ENCODE measurements at regions not wholly inside any gene's neighbourhood (a gene's known extent, or its start where the extent isn't known, plus 50 kb on each side); places are given as distances from the start of the nearest gene placed in this dataset.

DNA sequence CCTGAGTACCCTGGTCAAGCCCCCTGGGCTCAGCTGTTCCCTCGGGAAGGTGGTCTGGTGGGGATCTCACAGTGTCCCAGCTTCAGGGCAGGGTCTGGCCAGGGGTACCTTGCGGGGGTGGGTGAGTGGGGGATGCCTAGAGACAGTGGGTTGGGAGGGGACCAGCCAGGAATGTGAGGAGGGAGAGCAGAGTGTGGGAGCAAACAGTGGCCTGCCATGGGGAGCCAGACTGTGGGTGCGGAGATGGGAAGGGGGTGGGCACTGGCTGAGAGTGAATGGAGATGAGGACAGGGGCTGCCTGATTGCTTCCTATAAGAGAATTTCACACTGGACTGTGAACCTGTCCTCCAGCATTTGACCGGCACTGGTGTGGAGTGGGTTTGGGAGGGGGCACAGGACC lies 95.1 kb downstream of the VEGFA start:
- H3K27ac ChIP-seq (replicated peaks): no peak overlapping the region
- H3K27me3 ChIP-seq (ENCODE audit: insufficient read depth, poor library complexity, severe bottlenecking): peaks cover 2% of the 10 kb centered on the region
- DNase-seq (ENCODE audit: low read depth in 1 of 2, low spot score in 1 of 2): no peak
- H3K4me3 ChIP-seq (replicated peaks; ENCODE audit: insufficient read depth, low read length): no peak overlapping the region
- TF ChIP-seq, protein P1, sequence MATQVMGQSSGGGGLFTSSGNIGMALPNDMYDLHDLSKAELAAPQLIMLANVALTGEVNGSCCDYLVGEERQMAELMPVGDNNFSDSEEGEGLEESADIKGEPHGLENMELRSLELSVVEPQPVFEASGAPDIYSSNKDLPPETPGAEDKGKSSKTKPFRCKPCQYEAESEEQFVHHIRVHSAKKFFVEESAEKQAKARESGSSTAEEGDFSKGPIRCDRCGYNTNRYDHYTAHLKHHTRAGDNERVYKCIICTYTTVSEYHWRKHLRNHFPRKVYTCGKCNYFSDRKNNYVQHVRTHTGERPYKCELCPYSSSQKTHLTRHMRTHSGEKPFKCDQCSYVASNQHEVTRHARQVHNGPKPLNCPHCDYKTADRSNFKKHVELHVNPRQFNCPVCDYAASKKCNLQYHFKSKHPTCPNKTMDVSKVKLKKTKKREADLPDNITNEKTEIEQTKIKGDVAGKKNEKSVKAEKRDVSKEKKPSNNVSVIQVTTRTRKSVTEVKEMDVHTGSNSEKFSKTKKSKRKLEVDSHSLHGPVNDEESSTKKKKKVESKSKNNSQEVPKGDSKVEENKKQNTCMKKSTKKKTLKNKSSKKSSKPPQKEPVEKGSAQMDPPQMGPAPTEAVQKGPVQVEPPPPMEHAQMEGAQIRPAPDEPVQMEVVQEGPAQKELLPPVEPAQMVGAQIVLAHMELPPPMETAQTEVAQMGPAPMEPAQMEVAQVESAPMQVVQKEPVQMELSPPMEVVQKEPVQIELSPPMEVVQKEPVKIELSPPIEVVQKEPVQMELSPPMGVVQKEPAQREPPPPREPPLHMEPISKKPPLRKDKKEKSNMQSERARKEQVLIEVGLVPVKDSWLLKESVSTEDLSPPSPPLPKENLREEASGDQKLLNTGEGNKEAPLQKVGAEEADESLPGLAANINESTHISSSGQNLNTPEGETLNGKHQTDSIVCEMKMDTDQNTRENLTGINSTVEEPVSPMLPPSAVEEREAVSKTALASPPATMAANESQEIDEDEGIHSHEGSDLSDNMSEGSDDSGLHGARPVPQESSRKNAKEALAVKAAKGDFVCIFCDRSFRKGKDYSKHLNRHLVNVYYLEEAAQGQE (IDR thresholded peaks at IDR 0.05; ENCODE audit: insufficient replicate concordance, low read depth): no peak
- no peak for TF ChIP-seq SPI1 (IDR thresholded peaks at IDR 0.05; ENCODE audit: borderline replicate concordance, low read depth)
- no peak for TF ChIP-seq GABPA (IDR thresholded peaks at IDR 0.05; ENCODE audit: low read depth)
- no peak for TF ChIP-seq POLR2AphosphoS5 (IDR thresholded peaks at IDR 0.05; ENCODE audit: low read depth)
- TF ChIP-seq, protein P2, sequence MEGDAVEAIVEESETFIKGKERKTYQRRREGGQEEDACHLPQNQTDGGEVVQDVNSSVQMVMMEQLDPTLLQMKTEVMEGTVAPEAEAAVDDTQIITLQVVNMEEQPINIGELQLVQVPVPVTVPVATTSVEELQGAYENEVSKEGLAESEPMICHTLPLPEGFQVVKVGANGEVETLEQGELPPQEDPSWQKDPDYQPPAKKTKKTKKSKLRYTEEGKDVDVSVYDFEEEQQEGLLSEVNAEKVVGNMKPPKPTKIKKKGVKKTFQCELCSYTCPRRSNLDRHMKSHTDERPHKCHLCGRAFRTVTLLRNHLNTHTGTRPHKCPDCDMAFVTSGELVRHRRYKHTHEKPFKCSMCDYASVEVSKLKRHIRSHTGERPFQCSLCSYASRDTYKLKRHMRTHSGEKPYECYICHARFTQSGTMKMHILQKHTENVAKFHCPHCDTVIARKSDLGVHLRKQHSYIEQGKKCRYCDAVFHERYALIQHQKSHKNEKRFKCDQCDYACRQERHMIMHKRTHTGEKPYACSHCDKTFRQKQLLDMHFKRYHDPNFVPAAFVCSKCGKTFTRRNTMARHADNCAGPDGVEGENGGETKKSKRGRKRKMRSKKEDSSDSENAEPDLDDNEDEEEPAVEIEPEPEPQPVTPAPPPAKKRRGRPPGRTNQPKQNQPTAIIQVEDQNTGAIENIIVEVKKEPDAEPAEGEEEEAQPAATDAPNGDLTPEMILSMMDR (IDR thresholded peaks at IDR 0.05; ENCODE audit: insufficient read depth, low read length): no peak

DNA sequence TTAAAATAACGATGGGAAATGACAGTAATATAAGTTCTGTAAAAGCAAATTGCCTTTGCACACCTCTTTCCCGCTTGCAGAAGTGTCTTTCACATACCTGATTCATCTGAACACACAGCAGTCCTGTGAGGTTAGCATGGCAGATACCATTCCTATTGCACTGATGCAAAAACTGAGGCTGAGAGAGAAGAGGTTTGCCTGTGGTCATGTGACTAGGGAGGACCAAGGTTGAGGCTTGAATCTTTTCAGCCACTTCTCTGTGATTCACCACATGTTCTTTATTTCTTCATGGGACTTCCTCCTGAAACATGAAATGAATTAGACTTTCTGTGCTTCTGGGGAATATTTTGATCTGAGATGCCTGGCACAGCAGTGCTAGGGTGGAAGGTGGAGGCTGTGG lies 92.9 kb downstream of the VEGFA start:
- peaks cover 2% of the 10 kb centered on the region for H3K27me3 ChIP-seq (ENCODE audit: insufficient read depth, poor library complexity, severe bottlenecking)
- no peak for DNase-seq (ENCODE audit: low read depth in 1 of 2, low spot score in 1 of 2)
- TF ChIP-seq, protein P2 (IDR thresholded peaks at IDR 0.05; ENCODE audit: insufficient read depth, low read length): no peak
- TF ChIP-seq SPI1 (IDR thresholded peaks at IDR 0.05; ENCODE audit: borderline replicate concordance, low read depth): peak; percentile 19; the same call in 1 of the 2 replicates
- H3K4me3 ChIP-seq (replicated peaks; ENCODE audit: insufficient read depth, low read length): no peak overlapping the region
- H3K27ac ChIP-seq (replicated peaks): no peak overlapping the region

DNA sequence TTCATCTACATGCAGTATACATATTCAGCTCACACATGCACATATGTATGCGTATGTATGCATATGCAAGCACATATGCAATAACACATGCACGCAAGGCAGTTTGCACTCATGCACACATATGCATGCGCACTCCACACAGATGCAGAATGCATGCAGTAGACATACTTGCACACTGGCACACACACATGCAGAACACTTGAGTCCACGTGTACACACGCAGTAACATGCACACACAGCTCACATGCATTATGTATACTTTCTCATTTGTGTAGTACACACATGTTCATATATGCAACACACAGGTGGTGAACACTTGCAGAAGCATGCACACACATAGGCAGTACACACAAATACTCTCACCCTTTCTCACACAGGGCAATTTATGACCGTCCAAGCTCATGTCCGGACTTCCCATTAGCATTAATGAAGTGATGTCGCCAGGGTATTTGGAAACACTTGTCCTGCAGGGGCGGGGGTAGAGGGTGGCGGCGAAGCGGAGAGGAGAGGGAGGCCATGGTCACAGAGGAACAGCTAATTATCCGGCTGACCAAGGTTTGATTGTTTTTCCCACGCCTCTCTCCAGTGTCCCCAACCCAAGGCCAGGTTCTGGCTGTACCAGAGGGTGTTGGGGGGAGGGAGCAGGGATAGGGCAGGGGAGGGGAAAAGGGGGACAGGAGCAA lies 91.3 kb downstream of the VEGFA start:
- Histone ChIP-seq H3K27me3 (ENCODE audit: insufficient read depth, poor library complexity, severe bottlenecking) (peaks cover 2% of the 10 kb centered on the region), H3K4me3 (replicated peaks; ENCODE audit: insufficient read depth, low read length) (no peak overlapping the region), H3K27ac (replicated peaks) (no peak overlapping the region)
- TF ChIP-seq, protein P2 (IDR thresholded peaks at IDR 0.05; ENCODE audit: insufficient read depth, low read length): no peak
- TF ChIP-seq, protein P1 (IDR thresholded peaks at IDR 0.05; ENCODE audit: insufficient replicate concordance, low read depth): no peak
- TF ChIP-seq POLR2AphosphoS5 (IDR thresholded peaks at IDR 0.05; ENCODE audit: low read depth): no peak
- no peak for TF ChIP-seq GABPA (IDR thresholded peaks at IDR 0.05; ENCODE audit: low read depth)
- no peak for TF ChIP-seq SPI1 (IDR thresholded peaks at IDR 0.05; ENCODE audit: borderline replicate concordance, low read depth)
- DNase-seq (ENCODE audit: low read depth in 1 of 2, low spot score in 1 of 2): no peak

DNA sequence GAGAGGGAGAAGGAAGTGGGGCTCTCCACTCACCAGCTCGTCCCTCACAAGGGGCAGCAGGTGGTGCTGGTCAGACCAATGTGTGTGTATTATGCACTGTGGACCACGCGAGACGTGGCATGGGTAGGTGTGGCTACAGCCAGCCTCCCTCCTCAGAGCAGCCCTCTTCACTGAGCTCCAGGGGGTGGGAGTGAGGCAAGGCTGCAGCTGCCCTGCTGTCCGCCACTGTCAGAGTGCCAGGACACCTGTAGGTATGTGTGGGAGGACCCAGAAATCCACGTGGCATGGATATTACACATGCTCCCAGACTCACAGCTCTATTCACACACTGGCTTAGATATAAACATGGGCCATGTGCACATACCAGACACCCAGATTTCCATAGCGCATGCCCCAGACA lies 90.3 kb downstream of the VEGFA start:
- Histone ChIP-seq H3K27me3 (ENCODE audit: insufficient read depth, poor library complexity, severe bottlenecking) (peaks cover 2% of the 10 kb centered on the region), H3K27ac (replicated peaks) (no peak overlapping the region), H3K4me3 (replicated peaks; ENCODE audit: insufficient read depth, low read length) (no peak overlapping the region)
- TF ChIP-seq, protein P2 (IDR thresholded peaks at IDR 0.05; ENCODE audit: insufficient read depth, low read length): no peak
- TF ChIP-seq GABPA (IDR thresholded peaks at IDR 0.05; ENCODE audit: low read depth): no peak
- TF ChIP-seq SPI1 (IDR thresholded peaks at IDR 0.05; ENCODE audit: borderline replicate concordance, low read depth): no peak
- TF ChIP-seq, protein P1 (IDR thresholded peaks at IDR 0.05; ENCODE audit: insufficient replicate concordance, low read depth): no peak
- TF ChIP-seq POLR2AphosphoS5 (IDR thresholded peaks at IDR 0.05; ENCODE audit: low read depth): no peak
- DNase-seq (ENCODE audit: low read depth in 1 of 2, low spot score in 1 of 2): no peak
